ENCODE measurements at regions not wholly inside any gene's neighbourhood (a gene's known extent, or its start where the extent isn't known, plus 50 kb on each side); places are given as distances from the start of the nearest gene placed in this dataset.

DNA sequence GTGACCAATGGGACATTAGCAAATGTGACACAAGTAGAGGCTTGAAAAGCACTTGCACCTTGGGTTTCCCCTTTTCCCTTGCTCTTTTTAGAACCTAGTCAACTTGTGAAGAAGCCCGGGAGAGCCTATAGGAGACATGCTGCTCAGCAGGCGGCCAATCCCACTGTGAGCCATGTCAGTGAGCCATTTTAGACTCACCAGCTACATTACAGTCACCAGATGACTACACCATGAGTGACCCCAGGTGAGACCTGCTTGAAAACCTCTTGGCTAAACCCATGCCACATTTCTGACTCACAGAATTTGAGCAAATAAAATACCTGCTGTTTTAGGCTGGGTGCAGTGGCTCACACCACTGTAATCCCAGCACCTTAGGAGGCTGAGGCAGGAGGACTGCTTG lies 317.5 kb downstream of the KLF12 start:
- POLR2A ChIA-PET = interaction anchor here (1.5 kb wide), 1 partner anchor 12 kb away, joined by 3 read pairs; no protein-coding TSS in a partner anchor
- no peaks in the 10 kb centered on the region for H3K9me3 Mint-ChIP-seq

DNA sequence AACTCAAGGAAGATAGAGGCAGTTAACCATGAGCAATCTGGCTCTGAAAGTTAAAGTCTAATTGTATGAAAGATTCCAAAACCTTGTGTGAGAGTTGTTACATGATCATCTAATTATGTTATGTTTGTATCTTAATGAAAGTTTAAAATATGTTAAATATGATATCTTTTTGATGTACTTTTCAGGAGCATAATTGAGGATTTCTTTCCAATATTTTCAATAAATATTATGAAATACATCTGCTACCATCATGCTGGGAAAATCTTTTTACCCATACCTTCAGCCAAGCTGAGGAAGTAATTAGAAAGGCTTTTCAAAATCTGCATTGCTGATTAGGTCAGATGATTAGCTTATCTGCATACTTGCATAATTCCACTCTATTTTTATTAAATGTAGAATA lies 318.4 kb downstream of the KLF12 start:
- no peaks in the 10 kb centered on the region for H3K9me3 Mint-ChIP-seq
- ChIA-PET CTCF (no interaction called here), POLR2A (interaction anchor here (0.9 to 1.6 kb wide), 3 partner anchors 11 to 471 kb away, joined by 3 to 4 read pairs (median 3); no protein-coding TSS in a partner anchor)
- ATAC-seq (ENCODE audit: poor library complexity) (no peak), DNase-seq (no peak)
- Histone ChIP-seq H3K4me1 (ENCODE audit: insufficient read depth, low read length) (peaks cover 3% of the 10 kb centered on the region), H3K27ac (ENCODE audit: low read depth in 1 of 2, low read length in 2 of 2) (no peak overlapping the region), H3K27me3 (ENCODE audit: control insufficient read depth in 1 of 2, insufficient read depth in 2 of 2, low read length in 2 of 2) (no peaks in the 10 kb centered on the region), H3K9me3 (ENCODE audit: control insufficient read depth in 1 of 2, insufficient read depth in 1 of 2, low read length in 2 of 2) (no peaks in the 10 kb centered on the region), H3K4me3 (ENCODE audit: low read length) (no peak overlapping the region), H3K36me3 (ENCODE audit: insufficient read depth, low read length) (peaks cover 42% of the 10 kb centered on the region)
- intact Hi-C loops (cut with DNase I, micrococcal nuclease) = loop anchor here in 1 of 2 experiments (5.0 kb wide), 1 partner anchor 58 kb away; no protein-coding TSS in a partner anchor
- H3K4me3 Mint-ChIP-seq = no peak overlapping the region
- H3K27ac Mint-ChIP-seq = no peak overlapping the region
- H3K27me3 Mint-ChIP-seq = no peaks in the 10 kb centered on the region
- TF ChIP-seq, protein P1, sequence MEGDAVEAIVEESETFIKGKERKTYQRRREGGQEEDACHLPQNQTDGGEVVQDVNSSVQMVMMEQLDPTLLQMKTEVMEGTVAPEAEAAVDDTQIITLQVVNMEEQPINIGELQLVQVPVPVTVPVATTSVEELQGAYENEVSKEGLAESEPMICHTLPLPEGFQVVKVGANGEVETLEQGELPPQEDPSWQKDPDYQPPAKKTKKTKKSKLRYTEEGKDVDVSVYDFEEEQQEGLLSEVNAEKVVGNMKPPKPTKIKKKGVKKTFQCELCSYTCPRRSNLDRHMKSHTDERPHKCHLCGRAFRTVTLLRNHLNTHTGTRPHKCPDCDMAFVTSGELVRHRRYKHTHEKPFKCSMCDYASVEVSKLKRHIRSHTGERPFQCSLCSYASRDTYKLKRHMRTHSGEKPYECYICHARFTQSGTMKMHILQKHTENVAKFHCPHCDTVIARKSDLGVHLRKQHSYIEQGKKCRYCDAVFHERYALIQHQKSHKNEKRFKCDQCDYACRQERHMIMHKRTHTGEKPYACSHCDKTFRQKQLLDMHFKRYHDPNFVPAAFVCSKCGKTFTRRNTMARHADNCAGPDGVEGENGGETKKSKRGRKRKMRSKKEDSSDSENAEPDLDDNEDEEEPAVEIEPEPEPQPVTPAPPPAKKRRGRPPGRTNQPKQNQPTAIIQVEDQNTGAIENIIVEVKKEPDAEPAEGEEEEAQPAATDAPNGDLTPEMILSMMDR (IDR thresholded peaks at IDR 0.05) = no peak
- H3K36me3 Mint-ChIP-seq (ENCODE audit: low read depth) = peaks cover 85% of the 10 kb centered on the region
- H3K4me1 Mint-ChIP-seq (ENCODE audit: low read depth) = peaks cover 35% of the 10 kb centered on the region

More for the DNA sequence above, 317.5 kb downstream of the KLF12 start:
- Mint-ChIP-seq H3K27ac (peak overlapping the region; percentile 10), H3K4me1 (ENCODE audit: low read depth) (peaks cover 44% of the 10 kb centered on the region), H3K27me3 (no peaks in the 10 kb centered on the region), H3K36me3 (ENCODE audit: low read depth) (peaks cover 81% of the 10 kb centered on the region), H3K4me3 (no peak overlapping the region)
- Histone ChIP-seq H3K27ac (ENCODE audit: low read depth in 1 of 2, low read length in 2 of 2) (no peak overlapping the region), H3K4me3 (ENCODE audit: low read length) (no peak overlapping the region), H3K9me3 (ENCODE audit: control insufficient read depth in 1 of 2, insufficient read depth in 1 of 2, low read length in 2 of 2) (no peaks in the 10 kb centered on the region), H3K4me1 (ENCODE audit: insufficient read depth, low read length) (peaks cover 3% of the 10 kb centered on the region), H3K27me3 (ENCODE audit: control insufficient read depth in 1 of 2, insufficient read depth in 2 of 2, low read length in 2 of 2) (no peaks in the 10 kb centered on the region), H3K36me3 (ENCODE audit: insufficient read depth, low read length) (peaks cover 42% of the 10 kb centered on the region)
- ATAC-seq (ENCODE audit: poor library complexity) = no peak
- intact Hi-C loops (cut with DNase I, micrococcal nuclease) = loop anchor here in 1 of 2 experiments (5.0 kb wide), 1 partner anchor 59 kb away; no protein-coding TSS in a partner anchor
- DNase-seq = no peak
- CTCF ChIA-PET = no interaction called here
- TF ChIP-seq, protein P1 (IDR thresholded peaks at IDR 0.05) = no peak

DNA sequence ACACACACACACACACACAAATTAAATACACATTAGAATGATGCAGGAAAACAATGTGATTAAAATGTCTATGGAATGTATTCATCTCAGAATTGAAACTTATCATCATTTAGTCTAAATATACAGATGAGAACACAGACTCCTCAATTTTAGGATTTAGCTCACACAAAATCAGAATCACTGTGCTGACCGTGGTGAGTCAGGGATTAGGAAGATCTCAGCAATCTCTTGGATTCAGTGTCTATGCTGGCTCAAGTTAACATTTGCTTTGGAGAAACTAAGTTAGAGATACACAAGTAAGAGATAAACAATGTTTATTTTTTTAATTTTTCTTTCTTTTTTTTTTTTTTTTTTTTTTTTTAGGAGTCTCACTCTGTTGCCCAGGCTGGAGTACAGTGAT lies 323.6 kb downstream of the KLF12 start:
- ChIA-PET CTCF (interaction anchor here (0.6 to 1.2 kb wide), 4 partner anchors 20 to 550 kb away, joined by 3 read pairs; no protein-coding TSS in a partner anchor), POLR2A (no interaction called here)
- H3K4me3 ChIP-seq (ENCODE audit: low read length) = no peak overlapping the region
- peaks cover 35% of the 10 kb centered on the region for H3K36me3 ChIP-seq (ENCODE audit: insufficient read depth, low read length)
- Mint-ChIP-seq H3K9me3 (no peaks in the 10 kb centered on the region), H3K4me1 (ENCODE audit: low read depth) (peaks cover 50% of the 10 kb centered on the region), H3K27ac (no peak overlapping the region), H3K4me3 (no peak overlapping the region), H3K27me3 (no peaks in the 10 kb centered on the region), H3K36me3 (ENCODE audit: low read depth) (peaks cover 80% of the 10 kb centered on the region)
- TF ChIP-seq, protein P1 (IDR thresholded peaks at IDR 0.05) = no peak
- DNase-seq (no peak), ATAC-seq (ENCODE audit: poor library complexity) (no peak)
- H3K9me3 ChIP-seq (ENCODE audit: control insufficient read depth in 1 of 2, insufficient read depth in 1 of 2, low read length in 2 of 2) = peaks cover 0 to 6% of the 10 kb centered on the region in 2 experiments
- H3K27me3 ChIP-seq (ENCODE audit: control insufficient read depth in 1 of 2, insufficient read depth in 2 of 2, low read length in 2 of 2) = no peaks in the 10 kb centered on the region
- no peak overlapping the region for H3K27ac ChIP-seq (ENCODE audit: low read depth in 1 of 2, low read length in 2 of 2)
- intact Hi-C loops (cut with DNase I, micrococcal nuclease) = no loop called here
- peaks cover 7% of the 10 kb centered on the region for H3K4me1 ChIP-seq (ENCODE audit: insufficient read depth, low read length)
